CD4-positive, alpha-beta memory T cell (primary cell): ENCODE measurements at regions not wholly inside any gene's neighbourhood (a gene's known extent, or its start where the extent isn't known, plus 50 kb on each side); places are given as distances from the start of the nearest gene placed in this dataset.

Source experiments
- CTCF ChIA-PET: fragments of 350-600 bp; sonication (Branson Sonifier 250); formaldehyde crosslinking; loops from one replicate; lab custom pipeline; 2021; ENCODE audit warnings: inconsistent platforms; ENCODE audit not compliant: partially characterized antibody; lab: Charles Lee
- POLR2A ChIA-PET: fragments of 350-600 bp; sonication (Branson Sonifier 250); formaldehyde crosslinking; loops from one replicate; lab custom pipeline; 2021; ENCODE audit not compliant: partially characterized antibody; lab: Charles Lee
- DNase-seq, 5 donors: peaks; one replicate each; pipeline versions ENCODE4 v3.0.0 to v3.0.0-alpha.2; 2020 to 2022; ENCODE audit warnings: mixed read lengths in 1 of 5
- H3K27ac ChIP-seq: one replicate; pipeline ENCODE4 v1.7.0; 2013; ENCODE audit warnings: low read depth, low read length
- H3K27me3 ChIP-seq: 2 replicates; pipeline ENCODE4 v1.7.0; 2013; ENCODE audit warnings: mild to moderate bottlenecking, low read length, moderate library complexity; ENCODE audit not compliant: insufficient read depth
- H3K36me3 ChIP-seq: 2 replicates; pipeline ENCODE4 v1.7.0; 2013; ENCODE audit warnings: mild to moderate bottlenecking, low read length, moderate library complexity; ENCODE audit not compliant: insufficient read depth
- H3K4me1 ChIP-seq: 2 replicates; pipeline ENCODE4 v1.7.0; 2013; ENCODE audit warnings: mild to moderate bottlenecking, low read length, moderate library complexity; ENCODE audit not compliant: insufficient read depth
- H3K4me3 ChIP-seq, 2 donors: one replicate each; pipeline ENCODE4 v1.7.0; 2013; ENCODE audit warnings: low read length in 2 of 2, mild to moderate bottlenecking in 1 of 2
- H3K9me3 ChIP-seq, 2 donors: one replicate each; pipeline ENCODE4 v1.7.0; 2013; ENCODE audit warnings: low read length in 2 of 2, control low read depth in 1 of 2; ENCODE audit not compliant: control insufficient read depth in 1 of 2
- H3K27ac Mint-ChIP-seq, 7 donors: one replicate each; pipeline ENCODE4 v1.8.0; 2020 to 2021; ENCODE audit warnings: mixed read lengths in 7 of 7, mild to moderate bottlenecking in 6 of 7, inconsistent platforms in 3 of 7, moderate library complexity in 3 of 7
- H3K27me3 Mint-ChIP-seq, 2 donors: one replicate each; pipeline ENCODE4 v1.8.0; 2020 to 2021; ENCODE audit warnings: mixed read lengths in 2 of 2
- H3K36me3 Mint-ChIP-seq, 2 donors: one replicate each; pipeline ENCODE4 v1.8.0; 2020 to 2021; ENCODE audit warnings: mixed read lengths in 2 of 2, inconsistent platforms in 1 of 2, mild to moderate bottlenecking in 1 of 2
- H3K4me1 Mint-ChIP-seq, 4 donors: one replicate each; pipeline ENCODE4 v1.8.0; 2020 to 2021; ENCODE audit warnings: mixed read lengths in 4 of 4, mild to moderate bottlenecking in 1 of 4
- H3K4me3 Mint-ChIP-seq, 8 donors: one replicate each; pipeline ENCODE4 v1.8.0; 2020 to 2021; ENCODE audit warnings: mixed read lengths in 8 of 8, mild to moderate bottlenecking in 7 of 8, moderate library complexity in 6 of 8, inconsistent platforms in 3 of 8
- H3K9me3 Mint-ChIP-seq, 8 donors: one replicate each; pipeline ENCODE4 v1.8.0; 2020 to 2021; ENCODE audit warnings: mixed read lengths in 8 of 8, mild to moderate bottlenecking in 5 of 8, inconsistent platforms in 3 of 8, moderate library complexity in 1 of 8
- intact Hi-C: fragments of 100-400 bp; cut with micrococcal nuclease; formaldehyde crosslinking; loops from one replicate; pipeline ENCODE4 v1.15.1; 2023

- Mint-ChIP-seq H3K36me3 (no peaks in the 10 kb centered on the region), H3K27me3 (peaks cover 0 to 2% of the 10 kb centered on the region in 2 donors), H3K27ac (no peak overlapping the region), H3K9me3 (peaks cover 0 to 2% (median 0%) of the 10 kb centered on the region in 8 donors), H3K4me3 (no peak overlapping the region), H3K4me1 (no peaks in the 10 kb centered on the region)
- POLR2A ChIA-PET = no interaction called here
- Histone ChIP-seq H3K36me3 (no peaks in the 10 kb centered on the region), H3K27me3 (no peaks in the 10 kb centered on the region), H3K9me3 (no peaks in the 10 kb centered on the region), H3K4me3 (no peak overlapping the region), H3K4me1 (no peaks in the 10 kb centered on the region), H3K27ac (no peak overlapping the region)
- intact Hi-C loops = no loop called here
- no peak for DNase-seq
- CTCF ChIA-PET = no interaction called here
These were observed 132.2 kb upstream of the MPHOSPH6 start for GRCh38 chr16:82302042-82302727.

- H3K27me3 Mint-ChIP-seq = peaks cover 0 to 4% of the 10 kb centered on the region in 2 donors
- no peaks in the 10 kb centered on the region for H3K4me1 Mint-ChIP-seq
- no peaks in the 10 kb centered on the region for H3K27me3 ChIP-seq
- H3K36me3 Mint-ChIP-seq = no peaks in the 10 kb centered on the region
- no peak for DNase-seq
- no peaks in the 10 kb centered on the region for H3K4me1 ChIP-seq
- no peaks in the 10 kb centered on the region for H3K36me3 ChIP-seq
- no peak overlapping the region for H3K4me3 ChIP-seq
- H3K4me3 Mint-ChIP-seq = no peak overlapping the region
- no peak overlapping the region for H3K27ac Mint-ChIP-seq
- H3K27ac ChIP-seq = no peak overlapping the region
- POLR2A ChIA-PET = no interaction called here
- CTCF ChIA-PET = no interaction called here
- intact Hi-C loops = no loop called here
- peaks cover 0 to 2% (median 0%) of the 10 kb centered on the region in 8 donors for H3K9me3 Mint-ChIP-seq
- no peaks in the 10 kb centered on the region for H3K9me3 ChIP-seq
These were observed 131.2 kb upstream of the MPHOSPH6 start for GRCh38 chr16:82301146-82301755.

- no peaks in the 10 kb centered on the region for H3K36me3 ChIP-seq
- ChIA-PET POLR2A (no interaction called here), CTCF (no interaction called here)
- Mint-ChIP-seq H3K27me3 (peaks cover 0 to 4% of the 10 kb centered on the region in 2 donors), H3K27ac (no peak overlapping the region), H3K36me3 (no peaks in the 10 kb centered on the region), H3K4me1 (no peaks in the 10 kb centered on the region), H3K9me3 (peaks cover 0 to 2% (median 0%) of the 10 kb centered on the region in 8 donors), H3K4me3 (no peak overlapping the region)
- no peaks in the 10 kb centered on the region for H3K27me3 ChIP-seq
- no peaks in the 10 kb centered on the region for H3K9me3 ChIP-seq
- no peak for DNase-seq
- intact Hi-C loops = no loop called here
- no peak overlapping the region for H3K4me3 ChIP-seq
- no peak overlapping the region for H3K27ac ChIP-seq
- no peaks in the 10 kb centered on the region for H3K4me1 ChIP-seq
These were observed 130.4 kb upstream of the MPHOSPH6 start for GRCh38 chr16:82300374-82300951.

GRCh38 chr16:82298472-82298871 lies 128.4 kb upstream of the MPHOSPH6 start:
- Mint-ChIP-seq H3K9me3 (no peaks in the 10 kb centered on the region), H3K27ac (no peak overlapping the region), H3K4me3 (no peak overlapping the region), H3K4me1 (no peaks in the 10 kb centered on the region), H3K36me3 (no peaks in the 10 kb centered on the region), H3K27me3 (peaks cover 0 to 5% of the 10 kb centered on the region in 2 donors)
- H3K27me3 ChIP-seq = no peaks in the 10 kb centered on the region
- CTCF ChIA-PET = no interaction called here
- POLR2A ChIA-PET = no interaction called here
- no peak for DNase-seq
- no peaks in the 10 kb centered on the region for H3K9me3 ChIP-seq
- H3K36me3 ChIP-seq = no peaks in the 10 kb centered on the region
- H3K4me3 ChIP-seq = no peak overlapping the region
- H3K4me1 ChIP-seq = no peaks in the 10 kb centered on the region
- intact Hi-C loops = no loop called here
- H3K27ac ChIP-seq = no peak overlapping the region

- H3K4me3 Mint-ChIP-seq = no peak overlapping the region
- CTCF ChIA-PET = no interaction called here
- intact Hi-C loops = no loop called here
These were observed 125.5 kb upstream of the MPHOSPH6 start for GRCh38 chr16:82295290-82296201.

GRCh38 chr16:82293671-82294070 lies 123.6 kb upstream of the MPHOSPH6 start:
- CTCF ChIA-PET = interaction anchor here (3.7 kb wide), 1 partner anchor 30 kb away, joined by 16 read pairs; no protein-coding TSS in a partner anchor
- H3K27ac Mint-ChIP-seq = no peak overlapping the region
- H3K4me3 Mint-ChIP-seq = no peak overlapping the region
- H3K4me1 Mint-ChIP-seq = no peaks in the 10 kb centered on the region
- no peaks in the 10 kb centered on the region for H3K36me3 Mint-ChIP-seq
- no peaks in the 10 kb centered on the region for H3K9me3 ChIP-seq
- no peaks in the 10 kb centered on the region for H3K27me3 ChIP-seq
- H3K9me3 Mint-ChIP-seq = no peaks in the 10 kb centered on the region
- no peaks in the 10 kb centered on the region for H3K36me3 ChIP-seq
- peaks cover 0 to 3% of the 10 kb centered on the region in 2 donors for H3K27me3 Mint-ChIP-seq
- no peak overlapping the region for H3K27ac ChIP-seq
- POLR2A ChIA-PET = no interaction called here
- H3K4me3 ChIP-seq = no peak overlapping the region
- no peak for DNase-seq
- no peaks in the 10 kb centered on the region for H3K4me1 ChIP-seq
- intact Hi-C loops = no loop called here

More at GRCh38 chr16:82295290-82296201, 125.5 kb upstream of the MPHOSPH6 start:
- peaks cover 0 to 3% of the 10 kb centered on the region in 2 donors for H3K27me3 Mint-ChIP-seq
- H3K4me1 ChIP-seq = no peaks in the 10 kb centered on the region
- no peaks in the 10 kb centered on the region for H3K4me1 Mint-ChIP-seq
- H3K36me3 Mint-ChIP-seq = no peaks in the 10 kb centered on the region
- no peaks in the 10 kb centered on the region for H3K9me3 Mint-ChIP-seq
- no peak overlapping the region for H3K4me3 ChIP-seq
- no peaks in the 10 kb centered on the region for H3K27me3 ChIP-seq
- H3K27ac ChIP-seq = no peak overlapping the region
- DNase-seq = no peak
- H3K36me3 ChIP-seq = no peaks in the 10 kb centered on the region
- no peaks in the 10 kb centered on the region for H3K9me3 ChIP-seq
- POLR2A ChIA-PET = no interaction called here
- H3K27ac Mint-ChIP-seq = no peak overlapping the region

- H3K4me3 Mint-ChIP-seq = no peak overlapping the region
- DNase-seq = no peak
- H3K27ac ChIP-seq = no peak overlapping the region
- no peaks in the 10 kb centered on the region for H3K9me3 Mint-ChIP-seq
- POLR2A ChIA-PET = no interaction called here
- no peak overlapping the region for H3K27ac Mint-ChIP-seq
- intact Hi-C loops = no loop called here
- no peak overlapping the region for H3K4me3 ChIP-seq
- H3K36me3 ChIP-seq = no peaks in the 10 kb centered on the region
- no peaks in the 10 kb centered on the region for H3K4me1 Mint-ChIP-seq
- H3K27me3 ChIP-seq = no peaks in the 10 kb centered on the region
- no peaks in the 10 kb centered on the region for H3K36me3 Mint-ChIP-seq
- CTCF ChIA-PET = no interaction called here
- peaks cover 1 to 2% of the 10 kb centered on the region in 2 donors for H3K27me3 Mint-ChIP-seq
- no peaks in the 10 kb centered on the region for H3K9me3 ChIP-seq
- H3K4me1 ChIP-seq = no peaks in the 10 kb centered on the region
These were observed 117.9 kb upstream of the MPHOSPH6 start for GRCh38 chr16:82287937-82288336.
